Peyer's patch (tissue), 4 donors: ENCODE measurements at regions not wholly inside any gene's neighbourhood (a gene's known extent, or its start where the extent isn't known, plus 50 kb on each side); places are given as distances from the start of the nearest gene placed in this dataset.

Source experiments
- DNase-seq, 3 donors: peaks; one replicate each; pipeline ENCODE4 v3.0.0-alpha.2; 2017 to 2019
- H3K27ac ChIP-seq, 4 donors: fragments of 200-600 bp; sonication (generic); one replicate each; pipeline ENCODE4 v1.5.1; 2016 to 2019
- H3K27me3 ChIP-seq, 2 donors: fragments of 200-600 bp; sonication (generic); one replicate each; pipeline ENCODE4 v1.5.1; 2019
- H3K36me3 ChIP-seq, 3 donors: fragments of 200-600 bp; sonication (generic); one replicate each; pipeline ENCODE4 v1.5.1; 2016 to 2019
- H3K4me1 ChIP-seq, 4 donors: fragments of 200-600 bp; sonication (generic); one replicate each; pipeline ENCODE4 v1.5.1; 2016 to 2019
- H3K4me3 ChIP-seq, 4 donors: fragments of 200-600 bp; sonication (generic); 1 replicate in 3 of 4; 2 replicates in 1 of 4; pipeline ENCODE4 v1.5.1; 2016 to 2019; ENCODE audit warnings: mild to moderate bottlenecking in 1 of 4
- H3K9me3 ChIP-seq, 4 donors: fragments of 200-600 bp; sonication (generic); one replicate each; pipeline ENCODE4 v1.5.1; 2016 to 2019; ENCODE audit warnings: mild to moderate bottlenecking in 1 of 4
- CTCF ChIP-seq, 6 experiments: fragments of 450-650 bp in 4 of 6; fragments of 200-600 bp in 2 of 6; sonication (generic) in 1 of 6; IDR thresholded peaks; one replicate each; pipeline ENCODE4 v1.5.1; 2017 to 2019; ENCODE audit warnings: antibody characterized with exemption in 6 of 6, mild to moderate bottlenecking in 3 of 6, moderate library complexity in 1 of 6
- POLR2A ChIP-seq, 2 donors: fragments of 450-650 bp; IDR thresholded peaks; one replicate each; pipeline ENCODE4 v1.5.1; 2017; ENCODE audit warnings: antibody characterized with exemption in 2 of 2, mild to moderate bottlenecking in 2 of 2, moderate library complexity in 2 of 2

- no peak for DNase-seq
- H3K27me3 ChIP-seq: no peaks in the 10 kb centered on the region
- no peaks in the 10 kb centered on the region for H3K4me1 ChIP-seq
- H3K27ac ChIP-seq: no peak overlapping the region
- H3K36me3 ChIP-seq: no peaks in the 10 kb centered on the region
- no peaks in the 10 kb centered on the region for H3K9me3 ChIP-seq
- no peak for TF ChIP-seq POLR2A (IDR thresholded peaks at IDR 0.05)
- TF ChIP-seq CTCF (IDR thresholded peaks at IDR 0.05): no peak
- H3K4me3 ChIP-seq: no peak overlapping the region
Measured at GRCh38 chr6:95815389-95816056, 200.3 kb upstream of the FUT9 start.

- TF ChIP-seq CTCF (IDR thresholded peaks at IDR 0.05) (no peak), POLR2A (IDR thresholded peaks at IDR 0.05) (no peak)
Measured at GRCh38 chr6:95819461-95819860, 196.3 kb upstream of the FUT9 start.

GRCh38 chr6:95819939-95820338 is 195.8 kb upstream of the FUT9 start:
- Histone ChIP-seq H3K36me3 (no peaks in the 10 kb centered on the region), H3K4me3 (no peak overlapping the region), H3K4me1 (no peaks in the 10 kb centered on the region), H3K9me3 (no peaks in the 10 kb centered on the region), H3K27me3 (no peaks in the 10 kb centered on the region), H3K27ac (no peak overlapping the region)
- no peak for TF ChIP-seq POLR2A (IDR thresholded peaks at IDR 0.05)
- TF ChIP-seq CTCF (IDR thresholded peaks at IDR 0.05): peak in 2 of 6 experiments; percentile 14 to 20
- DNase-seq: peak in 1 of 3 donors; percentile 34

More at GRCh38 chr6:95819461-95819860, 196.3 kb upstream of the FUT9 start:
- no peak for DNase-seq
- no peak overlapping the region for H3K27ac ChIP-seq
- H3K27me3 ChIP-seq: no peaks in the 10 kb centered on the region
- H3K36me3 ChIP-seq: no peaks in the 10 kb centered on the region
- no peaks in the 10 kb centered on the region for H3K9me3 ChIP-seq
- H3K4me3 ChIP-seq: no peak overlapping the region
- H3K4me1 ChIP-seq: no peaks in the 10 kb centered on the region

- Histone ChIP-seq H3K36me3 (no peaks in the 10 kb centered on the region), H3K4me1 (no peaks in the 10 kb centered on the region), H3K9me3 (no peaks in the 10 kb centered on the region), H3K27ac (no peak overlapping the region), H3K27me3 (no peaks in the 10 kb centered on the region), H3K4me3 (no peak overlapping the region)
- TF ChIP-seq CTCF (IDR thresholded peaks at IDR 0.05) (no peak), POLR2A (IDR thresholded peaks at IDR 0.05) (no peak)
- no peak for DNase-seq
Measured at GRCh38 chr6:95830859-95831557, 184.8 kb upstream of the FUT9 start.

GRCh38 chr6:95837890-95838289 is 177.9 kb upstream of the FUT9 start:
- H3K4me1 ChIP-seq: no peaks in the 10 kb centered on the region
- TF ChIP-seq CTCF (IDR thresholded peaks at IDR 0.05) (no peak), POLR2A (IDR thresholded peaks at IDR 0.05) (no peak)
- H3K4me3 ChIP-seq: no peak overlapping the region

More at GRCh38 chr6:95837890-95838289, 177.9 kb upstream of the FUT9 start:
- H3K27me3 ChIP-seq: no peaks in the 10 kb centered on the region
- H3K27ac ChIP-seq: no peak overlapping the region
- no peaks in the 10 kb centered on the region for H3K36me3 ChIP-seq
- H3K9me3 ChIP-seq: no peaks in the 10 kb centered on the region
- DNase-seq: no peak
